Cardiac fibroblast (primary cell): ENCODE measurements at regions not wholly inside any gene's neighbourhood (a gene's known extent, or its start where the extent isn't known, plus 50 kb on each side); places are given as distances from the start of the nearest gene placed in this dataset.
"Not testable (repeated sequence)": the region's sequence is repeated elsewhere in the genome, so short reads cannot be mapped to it uniquely, and the experiment has no call there.

Experiments used
- DNase-seq, 2 donors: peaks; one replicate each; pipeline versions ENCODE4 v3.0.0 to v3.0.0-alpha.2; 2010; ENCODE audit warnings: low read depth in 2 of 2
- H3K4me3 ChIP-seq, 2 donors: replicated peaks in 1 of 2; 1 replicate in 1 of 2; 2 replicates in 1 of 2; pipeline ENCODE4 v1.5.1; 2011; ENCODE audit warnings: low read depth in 2 of 2, low read length in 2 of 2, mild to moderate bottlenecking in 2 of 2, moderate library complexity in 1 of 2
- TF ChIP-seq, protein P1 (sequence below): IDR thresholded peaks from one replicate; pipeline ENCODE4 v1.5.1; 2011; ENCODE audit warnings: low read depth, mild to moderate bottlenecking, low read length, inconsistent platforms

DNA sequence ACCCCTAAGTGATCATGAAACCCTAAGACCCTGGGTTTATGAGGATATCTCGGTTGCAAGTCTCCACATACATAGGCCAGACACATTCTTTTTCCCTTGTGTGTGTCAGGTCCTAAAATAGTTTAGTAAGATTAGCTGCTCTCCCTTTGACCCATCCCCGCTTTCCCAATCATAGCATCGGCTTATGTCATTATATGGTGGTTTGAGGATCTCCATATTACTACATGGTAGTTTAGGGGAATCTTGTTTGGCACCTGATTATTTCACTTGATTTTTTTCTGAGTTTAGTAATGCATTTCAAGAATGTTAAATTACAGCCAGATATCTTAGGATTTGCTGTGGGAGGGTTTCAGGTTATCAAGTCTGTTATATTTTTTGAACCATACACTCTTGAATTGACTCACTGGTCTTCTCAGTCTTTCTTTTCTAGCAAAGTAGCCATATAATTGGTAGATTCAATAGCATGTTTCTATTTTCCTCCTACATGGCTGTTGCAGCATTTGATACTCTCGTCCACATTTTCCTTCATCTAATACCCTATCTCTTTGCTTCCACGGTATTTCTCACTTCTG lies 68.3 kb upstream of the TRHDE start:
- no peak overlapping the region for H3K4me3 ChIP-seq
- TF ChIP-seq, protein P1, sequence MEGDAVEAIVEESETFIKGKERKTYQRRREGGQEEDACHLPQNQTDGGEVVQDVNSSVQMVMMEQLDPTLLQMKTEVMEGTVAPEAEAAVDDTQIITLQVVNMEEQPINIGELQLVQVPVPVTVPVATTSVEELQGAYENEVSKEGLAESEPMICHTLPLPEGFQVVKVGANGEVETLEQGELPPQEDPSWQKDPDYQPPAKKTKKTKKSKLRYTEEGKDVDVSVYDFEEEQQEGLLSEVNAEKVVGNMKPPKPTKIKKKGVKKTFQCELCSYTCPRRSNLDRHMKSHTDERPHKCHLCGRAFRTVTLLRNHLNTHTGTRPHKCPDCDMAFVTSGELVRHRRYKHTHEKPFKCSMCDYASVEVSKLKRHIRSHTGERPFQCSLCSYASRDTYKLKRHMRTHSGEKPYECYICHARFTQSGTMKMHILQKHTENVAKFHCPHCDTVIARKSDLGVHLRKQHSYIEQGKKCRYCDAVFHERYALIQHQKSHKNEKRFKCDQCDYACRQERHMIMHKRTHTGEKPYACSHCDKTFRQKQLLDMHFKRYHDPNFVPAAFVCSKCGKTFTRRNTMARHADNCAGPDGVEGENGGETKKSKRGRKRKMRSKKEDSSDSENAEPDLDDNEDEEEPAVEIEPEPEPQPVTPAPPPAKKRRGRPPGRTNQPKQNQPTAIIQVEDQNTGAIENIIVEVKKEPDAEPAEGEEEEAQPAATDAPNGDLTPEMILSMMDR = no peak
- DNase-seq = no peak

DNA sequence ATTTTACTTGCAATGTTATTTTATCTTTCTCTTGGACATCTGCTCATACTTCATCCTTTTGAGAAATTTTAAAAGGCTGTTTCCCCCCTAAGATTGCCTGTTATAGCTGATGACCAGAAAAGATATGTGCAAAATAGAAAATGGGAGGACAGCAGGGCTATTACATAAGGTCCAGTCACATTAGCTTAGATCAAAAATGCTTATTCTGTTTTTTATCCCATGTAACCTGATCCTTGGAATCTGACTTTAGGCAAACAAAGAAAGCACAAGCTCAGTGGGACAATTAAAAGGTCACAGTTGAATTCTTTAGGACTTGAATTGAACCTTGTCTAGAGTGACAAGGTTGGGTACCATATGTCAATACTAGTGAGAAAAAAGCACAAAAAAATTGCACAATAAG lies 65.1 kb upstream of the TRHDE start:
- no peak overlapping the region for H3K4me3 ChIP-seq
- TF ChIP-seq, protein P1 = no peak
- no peak for DNase-seq

DNA sequence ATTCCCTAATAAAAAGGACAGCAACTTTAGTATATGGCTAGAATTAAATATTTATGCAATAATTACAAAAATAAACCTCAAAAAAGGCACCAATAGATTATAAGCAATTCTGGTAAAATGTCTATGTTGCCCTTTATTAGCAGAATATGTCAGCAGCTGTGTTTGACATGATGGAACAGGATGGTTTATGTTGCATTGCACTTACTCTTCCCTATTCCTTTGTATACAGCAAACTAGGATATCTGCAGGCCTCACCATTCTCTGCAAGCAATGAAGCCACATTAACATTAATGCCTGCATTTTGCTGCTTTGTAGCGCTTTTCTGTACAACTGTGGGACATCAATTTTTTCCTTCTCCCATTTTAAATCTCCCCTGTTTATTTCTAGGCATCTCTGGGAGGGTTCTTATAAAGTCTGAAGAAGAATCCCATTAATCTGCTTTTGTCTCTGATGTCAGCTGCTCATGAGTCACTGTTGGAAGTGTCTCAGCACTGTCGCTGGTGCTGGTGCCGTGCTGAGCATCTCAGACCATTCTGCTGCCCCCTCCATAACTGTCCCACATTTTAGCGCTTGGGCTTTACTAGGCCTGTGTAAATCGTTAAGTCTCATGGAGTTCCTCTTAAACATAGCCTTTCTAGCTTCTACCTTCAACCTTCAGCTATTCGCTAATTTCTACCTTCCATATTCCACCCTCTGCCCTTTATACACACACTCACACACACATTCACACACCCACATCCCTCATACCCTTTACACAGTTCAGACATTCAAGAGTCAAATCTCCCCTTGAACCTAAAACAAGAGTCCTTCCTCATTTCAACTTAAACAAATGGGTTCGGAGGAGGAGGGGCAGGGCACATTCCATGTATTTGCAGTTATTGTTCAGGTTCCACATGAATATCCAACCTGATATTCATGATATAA lies 64.4 kb upstream of the TRHDE start:
- no peak overlapping the region for H3K4me3 ChIP-seq
- TF ChIP-seq, protein P1 = no peak
- DNase-seq = no peak

DNA sequence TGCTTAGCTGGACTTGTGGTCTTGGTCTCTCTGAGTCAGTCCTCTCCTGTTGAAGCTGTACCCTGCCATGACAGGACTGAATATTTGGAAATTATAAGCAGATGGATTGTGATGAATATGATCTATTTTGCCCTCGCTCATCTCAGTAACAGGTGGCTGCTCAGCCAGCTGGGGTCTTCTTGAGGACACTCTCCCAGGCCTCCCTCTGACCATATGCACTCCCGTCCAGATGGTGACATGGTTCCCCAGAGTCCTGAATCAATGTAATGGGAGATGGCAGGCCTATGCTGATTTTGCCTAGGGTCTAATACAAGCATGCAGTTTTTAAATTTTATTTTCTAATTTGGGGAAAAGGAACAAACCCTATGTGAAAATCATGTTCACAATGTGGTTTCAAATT lies 63.1 kb upstream of the TRHDE start:
- TF ChIP-seq, protein P1 = no peak
- H3K4me3 ChIP-seq = no peak overlapping the region
- no peak for DNase-seq

DNA sequence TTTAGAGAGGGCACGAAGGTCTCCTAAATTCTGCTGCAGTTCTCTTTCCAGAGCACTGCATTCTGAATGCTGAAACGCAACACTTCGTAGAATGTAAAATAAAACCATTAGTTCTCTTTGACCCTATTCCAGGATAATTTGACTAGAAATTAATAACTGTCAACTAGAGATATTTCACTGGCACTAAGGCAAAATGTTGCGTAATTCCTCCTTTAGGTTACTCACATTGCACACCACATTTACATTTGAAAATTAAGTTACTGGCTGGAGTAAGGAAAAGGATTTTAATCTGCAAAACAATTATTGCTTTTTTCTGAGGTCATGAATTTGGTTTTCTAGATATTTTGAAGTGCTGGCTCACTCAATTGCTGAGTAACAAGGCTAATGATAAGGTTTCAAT lies 58.0 kb upstream of the TRHDE start:
- TF ChIP-seq, protein P1 = no peak
- peak in 1 of 2 donors; percentile 22 for DNase-seq
- no peak overlapping the region for H3K4me3 ChIP-seq

DNA sequence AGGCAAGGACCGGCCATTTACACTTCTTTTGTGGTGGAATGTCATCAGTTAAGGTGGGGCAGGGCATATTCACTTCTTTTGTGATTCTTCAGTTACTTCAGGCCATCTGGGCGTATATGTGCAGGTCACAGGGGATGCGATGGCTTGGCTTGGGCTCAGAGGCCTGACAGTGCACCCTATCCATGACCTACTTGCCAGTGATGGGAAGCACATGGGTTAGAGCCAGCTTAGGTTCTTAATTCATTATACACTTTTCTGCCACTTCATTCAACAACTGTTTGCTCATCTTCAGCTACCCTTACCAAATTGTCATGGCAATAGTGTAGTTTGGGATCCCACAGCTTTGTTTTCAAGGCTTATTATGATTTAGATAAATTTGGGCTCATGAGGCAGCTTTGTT lies 56.9 kb upstream of the TRHDE start:
- DNase-seq, H3K4me3 ChIP-seq: not testable (repeated sequence)

DNA sequence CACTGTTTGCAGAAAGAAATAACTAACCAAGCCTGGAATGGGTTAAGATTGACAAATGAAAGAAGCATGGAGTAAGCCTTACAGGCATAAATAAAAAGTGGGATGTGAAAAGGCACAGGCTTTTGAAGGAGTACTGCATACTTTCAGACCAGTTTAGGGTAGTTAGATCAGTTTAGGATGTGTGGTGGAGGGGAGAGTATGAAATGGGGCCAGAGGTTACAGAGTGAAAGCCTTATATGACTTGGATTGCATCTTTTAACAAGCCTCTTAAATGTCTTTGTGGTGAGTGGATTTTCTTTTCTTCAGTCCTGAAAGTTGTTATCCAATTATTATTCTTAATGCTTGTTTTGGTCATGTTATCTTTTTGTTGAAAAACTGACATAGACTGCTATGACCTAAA lies 52.2 kb upstream of the TRHDE start:
- TF ChIP-seq, protein P1 = no peak
- no peak for DNase-seq
- no peak overlapping the region for H3K4me3 ChIP-seq
